GM21447 (cell line): ENCODE measurements at regions not wholly inside any gene's neighbourhood (a gene's known extent, or its start where the extent isn't known, plus 50 kb on each side); places are given as distances from the start of the nearest gene placed in this dataset.

ENCODE experiments used
- ATAC-seq: cut with Tn5 transposase; IDR thresholded peaks from one replicate; pipeline ENCODE4 v1.9.1; 2021; ENCODE audit not compliant: unreplicated experiment

DNA sequence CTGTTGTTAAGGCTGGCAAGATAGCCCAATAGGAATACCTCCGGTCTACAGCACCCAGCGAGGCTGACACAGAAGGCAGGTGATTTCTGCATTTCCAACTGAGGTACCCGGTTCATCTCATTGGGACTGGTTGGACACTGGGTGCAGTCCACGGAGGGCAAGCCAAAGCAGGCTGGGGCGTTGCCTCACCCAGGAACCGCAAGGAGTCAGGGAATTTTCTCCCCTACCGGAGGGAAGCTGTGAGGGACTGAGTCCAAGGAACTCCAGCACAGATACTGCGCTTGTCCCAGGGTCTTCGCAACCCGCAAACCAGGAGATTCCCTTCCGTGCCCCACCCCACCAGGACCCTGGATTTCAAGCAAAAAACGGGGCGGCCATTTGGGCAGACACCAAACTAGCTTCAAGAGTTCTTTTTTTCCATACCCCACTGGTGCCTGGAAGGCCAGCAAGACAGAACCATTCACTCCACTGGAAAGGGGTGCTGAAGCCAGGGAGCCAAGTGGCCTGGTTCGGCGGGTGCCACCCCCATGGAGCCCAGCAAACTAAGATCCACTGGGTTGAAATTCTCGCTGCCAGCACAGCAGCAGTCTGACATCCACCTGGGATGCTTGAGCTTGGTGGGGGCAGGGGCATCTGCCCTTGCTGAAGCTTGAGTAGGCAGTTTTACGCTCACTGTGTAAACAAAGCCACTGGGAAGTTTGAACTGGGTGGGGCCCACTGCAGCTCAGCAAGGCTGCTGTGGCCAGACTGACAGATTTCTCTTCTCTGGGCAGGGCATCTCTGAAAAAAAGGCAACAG, 647.2 kb downstream of the BNC2 start:
- no peak for ATAC-seq

DNA sequence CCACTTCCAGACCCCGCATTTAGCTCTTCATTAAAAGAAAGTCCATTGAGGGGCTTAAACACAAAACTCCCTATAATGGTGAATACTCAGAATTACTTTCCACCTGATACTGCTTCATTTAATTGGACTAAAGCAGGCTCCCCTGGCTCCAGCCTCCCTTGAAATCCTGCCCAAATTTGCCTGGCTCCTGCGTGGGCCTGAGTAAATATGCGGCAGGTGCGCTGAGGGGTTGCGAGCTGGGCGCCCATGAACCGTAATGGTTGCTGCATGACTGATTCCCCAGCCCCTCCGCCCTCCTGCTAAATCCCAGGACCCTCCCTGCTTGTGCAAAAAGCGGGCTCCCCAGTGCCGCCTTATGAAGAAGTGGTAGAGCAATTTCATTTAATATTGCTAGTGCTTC, 639.7 kb downstream of the BNC2 start:
- no peak for ATAC-seq

DNA sequence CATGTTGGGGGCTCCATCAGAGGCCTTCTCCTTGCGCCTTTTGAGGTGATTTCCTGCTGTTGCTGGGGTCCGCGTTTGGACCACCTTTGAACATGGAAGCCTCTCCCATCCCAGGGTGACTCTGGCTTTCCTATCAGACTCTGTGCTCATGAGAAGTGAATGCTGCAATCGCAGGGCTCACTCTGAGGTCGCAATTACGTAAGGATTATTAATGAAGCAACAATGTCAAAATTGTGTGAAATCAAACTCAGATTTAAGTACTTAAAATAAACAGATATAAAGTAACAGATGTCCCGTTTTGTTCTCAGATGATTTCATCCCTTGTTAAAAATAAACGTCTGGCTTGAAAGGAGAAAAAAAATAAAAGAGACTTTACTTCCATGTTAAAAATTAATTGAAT, 634.2 kb downstream of the BNC2 start:
- no peak for ATAC-seq

DNA sequence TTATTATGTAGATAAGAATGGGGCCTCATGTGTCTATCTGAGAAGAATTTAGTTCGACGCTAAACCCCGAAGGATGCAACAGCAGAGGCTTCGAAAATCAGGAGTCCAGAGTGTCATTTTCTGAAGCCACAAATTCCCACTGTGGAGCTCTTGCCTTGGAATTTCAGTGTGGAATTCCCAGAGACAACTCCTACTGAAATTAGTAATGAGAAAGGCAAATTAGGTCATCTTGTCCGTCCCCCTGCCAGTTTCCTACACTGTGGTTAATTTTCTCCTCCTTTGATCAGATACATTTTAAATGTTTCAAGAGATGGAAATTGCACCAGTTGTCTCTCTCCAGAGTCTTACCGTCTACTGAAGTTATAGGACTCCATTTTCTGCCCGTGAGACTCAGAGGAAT, 633.6 kb downstream of the BNC2 start:
- ATAC-seq: no peak

DNA sequence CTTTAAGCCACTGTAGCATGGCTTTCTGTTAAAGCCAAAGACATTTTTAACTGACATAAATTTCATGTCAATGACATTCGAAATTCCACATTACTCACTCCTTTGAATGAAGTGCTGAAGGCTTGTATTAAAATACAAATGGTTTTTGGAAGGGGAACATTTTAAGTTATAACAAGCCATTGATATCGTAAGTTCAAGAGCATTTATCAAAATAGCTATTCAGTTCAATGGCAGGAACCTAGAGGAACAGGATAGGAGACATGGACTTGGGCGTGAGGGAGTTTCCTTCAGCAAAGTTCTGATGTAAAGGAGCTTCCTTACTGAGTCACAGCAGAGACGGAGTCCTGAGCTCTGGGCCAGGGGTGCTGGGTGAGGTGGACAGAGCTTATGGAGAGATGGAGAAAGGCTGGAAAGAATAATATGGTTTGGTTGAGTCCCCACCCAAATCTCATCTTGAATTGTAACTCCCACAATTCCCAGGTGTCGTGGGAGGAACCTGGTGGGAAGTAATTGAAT, 631.8 kb downstream of the BNC2 start:
- no peak for ATAC-seq

DNA sequence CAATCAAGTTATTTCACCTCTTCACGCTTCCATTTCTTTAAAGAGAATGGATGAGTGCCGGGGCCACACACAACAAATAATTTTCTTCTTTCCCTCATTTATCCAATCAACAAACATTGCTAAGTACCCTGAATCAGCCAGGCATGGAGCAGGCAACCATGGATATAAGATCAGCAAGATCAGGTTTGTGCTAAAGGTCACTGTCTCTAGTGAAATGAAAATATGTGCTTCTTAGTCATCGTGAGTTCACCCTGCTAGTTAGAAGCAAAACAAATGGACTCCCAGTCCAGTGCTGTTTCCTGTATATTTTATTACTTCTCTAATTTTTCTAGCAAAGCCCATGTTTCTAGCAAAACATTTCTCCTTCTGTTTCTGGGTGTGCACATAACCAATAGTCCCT, 629.2 kb downstream of the BNC2 start:
- no peak for ATAC-seq

DNA sequence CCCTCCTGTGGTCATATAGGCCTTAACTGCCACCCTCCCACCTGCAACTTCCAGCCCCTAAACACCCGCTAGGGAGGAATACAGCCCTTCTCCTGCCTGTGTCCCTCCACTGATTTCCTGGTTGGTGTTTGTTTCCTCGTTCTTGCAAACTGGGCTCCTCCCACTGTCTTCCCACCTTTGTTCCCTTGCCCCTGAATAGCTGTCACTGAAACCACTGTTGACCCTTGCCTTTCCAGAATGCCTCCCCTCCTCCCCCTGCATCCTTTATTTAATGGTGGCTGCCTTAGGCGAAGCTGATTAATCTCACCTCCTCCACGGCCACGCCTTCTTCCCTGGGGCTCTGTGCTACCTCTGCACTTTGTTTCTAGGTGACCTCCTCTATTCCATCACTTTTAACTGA, 626.7 kb downstream of the BNC2 start:
- ATAC-seq: no peak

DNA sequence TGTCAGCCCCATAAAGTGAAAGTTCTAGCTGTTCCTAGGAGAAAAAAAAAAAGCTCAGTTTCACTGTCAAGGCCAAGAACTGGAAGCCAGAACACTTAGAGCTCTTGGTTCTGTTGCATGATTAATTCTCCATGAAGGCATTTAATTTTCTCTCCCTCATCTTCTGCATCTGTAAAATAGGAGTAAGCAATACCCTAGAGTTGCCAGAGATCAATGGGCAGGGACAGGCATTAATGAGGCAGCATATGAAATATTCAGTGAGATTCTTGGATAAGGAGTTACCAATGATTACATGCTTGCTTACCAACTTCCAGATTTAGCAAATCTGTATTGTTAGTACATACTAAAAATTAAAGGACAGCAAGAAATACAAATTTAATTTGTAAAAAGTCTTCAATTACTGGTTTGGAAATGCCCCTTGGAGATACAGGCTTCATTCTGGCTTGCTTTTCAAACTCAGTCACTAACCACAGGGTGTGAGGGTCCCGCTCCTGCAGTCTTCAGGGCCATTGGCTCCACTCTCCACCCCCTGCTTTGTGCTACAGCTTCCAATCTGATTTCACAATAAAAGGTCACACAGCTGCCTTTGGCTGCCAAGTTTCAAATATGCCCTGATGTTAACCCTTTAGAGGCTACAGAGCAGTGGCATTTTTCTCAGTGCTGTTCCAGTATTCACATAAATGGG, 624.6 kb downstream of the BNC2 start:
- no peak for ATAC-seq

DNA sequence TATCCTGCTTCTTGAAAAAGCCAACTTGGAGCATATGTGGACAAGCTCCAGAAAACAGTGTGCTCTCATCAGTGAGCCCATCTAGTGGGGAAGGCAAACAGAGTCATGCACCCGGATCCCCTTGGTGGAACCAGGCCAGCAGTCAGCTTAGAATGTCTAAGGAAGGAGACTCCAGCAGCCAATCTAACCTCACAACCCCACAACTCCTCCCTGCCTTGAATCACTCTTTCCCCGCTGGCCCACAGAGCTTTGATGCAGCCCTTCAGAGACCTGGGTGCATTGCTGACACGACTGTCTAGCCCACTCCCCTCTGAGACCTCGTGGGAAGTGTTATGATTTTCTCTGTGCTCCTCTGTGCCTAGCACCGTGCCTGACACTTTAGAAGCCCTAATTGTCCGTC, 623.7 kb downstream of the BNC2 start:
- no peak for ATAC-seq

DNA sequence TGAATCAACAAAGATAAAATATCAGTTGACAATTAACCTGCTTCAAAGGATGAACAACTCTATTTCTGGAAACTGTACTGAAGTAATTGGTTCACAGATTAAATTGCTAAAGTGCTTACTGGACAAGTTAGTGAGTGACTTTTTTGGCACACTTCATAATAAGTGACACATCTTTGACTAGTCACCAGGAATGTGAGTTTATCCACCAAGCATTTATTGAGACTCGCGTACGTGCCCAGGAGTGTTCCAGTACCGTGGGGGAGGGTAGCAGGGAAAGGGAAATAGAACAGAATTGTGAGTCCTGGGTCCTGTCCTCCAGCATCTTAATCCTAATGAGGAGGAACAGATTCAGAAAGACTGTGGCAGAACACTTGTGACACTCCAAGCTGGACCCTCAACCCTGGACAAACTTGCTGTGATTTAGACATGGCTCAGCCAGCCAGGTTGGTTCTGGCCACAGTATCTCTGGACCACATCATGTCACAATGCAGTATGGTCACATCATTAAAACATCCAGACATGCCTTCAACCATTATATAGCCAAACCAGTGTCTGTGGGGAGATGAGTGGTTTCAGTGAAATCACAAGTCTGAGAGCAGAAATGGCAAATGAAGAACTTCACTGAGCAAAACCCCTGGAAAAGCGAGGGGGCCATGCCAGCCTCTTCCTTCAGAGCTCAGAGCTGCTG, 623.1 kb downstream of the BNC2 start:
- ATAC-seq: no peak

DNA sequence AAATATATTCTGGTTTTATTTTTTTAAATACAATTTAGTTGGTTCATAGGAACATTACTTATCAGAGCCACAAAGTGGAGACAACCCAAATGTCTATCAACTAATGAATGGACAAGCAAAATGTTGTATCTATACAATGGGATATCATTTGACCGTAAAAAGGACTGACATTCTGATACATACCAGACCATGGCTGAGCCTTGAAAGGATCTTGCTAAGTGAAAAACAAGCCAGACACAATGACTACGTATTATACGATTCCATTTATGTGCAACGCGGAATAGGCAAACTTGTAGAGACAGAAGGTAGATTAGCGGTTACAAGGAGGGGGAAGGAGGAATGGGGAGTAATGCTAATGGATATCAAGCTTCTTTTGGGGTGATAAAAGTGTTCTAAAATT, 621.6 kb downstream of the BNC2 start:
- ATAC-seq: no peak

DNA sequence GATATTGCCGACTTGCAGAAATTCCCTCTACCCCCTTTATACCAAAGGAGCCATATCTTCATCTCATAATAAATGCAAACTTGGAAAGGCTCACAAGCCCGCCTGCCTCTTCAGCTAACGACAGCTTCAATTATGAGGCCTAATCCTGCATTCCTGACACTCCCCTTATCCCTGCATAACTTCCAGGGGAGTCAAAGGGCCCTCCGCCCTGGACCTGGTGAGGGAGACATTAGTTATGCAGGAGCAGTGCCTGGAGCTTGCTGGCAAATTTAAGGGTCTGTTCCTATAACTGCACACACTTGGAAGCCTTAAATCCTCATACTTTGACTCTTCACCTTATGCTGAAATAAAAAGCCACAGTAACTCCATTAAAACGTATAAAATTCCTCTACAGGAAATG, 617.9 kb downstream of the BNC2 start:
- ATAC-seq: no peak

DNA sequence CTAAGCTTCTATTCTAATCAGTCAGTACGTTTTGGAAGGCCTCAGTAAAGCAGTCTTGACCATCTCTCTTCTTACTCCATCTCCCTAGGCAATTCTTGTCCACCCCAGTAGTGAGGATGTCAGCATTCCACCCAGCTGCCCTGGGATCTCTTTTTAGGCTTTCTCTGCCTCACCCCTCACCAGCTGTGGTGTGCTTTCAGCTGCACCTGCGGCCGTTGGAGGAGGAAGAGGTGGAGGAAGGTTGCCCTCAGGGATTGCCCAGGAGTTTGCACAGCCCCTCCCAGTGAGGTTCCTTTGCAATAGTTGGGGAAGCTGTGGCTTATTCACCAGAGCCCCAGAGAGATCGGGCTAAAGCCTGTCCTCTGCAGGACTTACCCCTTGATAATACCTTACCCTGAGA, 615.8 kb downstream of the BNC2 start:
- no peak for ATAC-seq

DNA sequence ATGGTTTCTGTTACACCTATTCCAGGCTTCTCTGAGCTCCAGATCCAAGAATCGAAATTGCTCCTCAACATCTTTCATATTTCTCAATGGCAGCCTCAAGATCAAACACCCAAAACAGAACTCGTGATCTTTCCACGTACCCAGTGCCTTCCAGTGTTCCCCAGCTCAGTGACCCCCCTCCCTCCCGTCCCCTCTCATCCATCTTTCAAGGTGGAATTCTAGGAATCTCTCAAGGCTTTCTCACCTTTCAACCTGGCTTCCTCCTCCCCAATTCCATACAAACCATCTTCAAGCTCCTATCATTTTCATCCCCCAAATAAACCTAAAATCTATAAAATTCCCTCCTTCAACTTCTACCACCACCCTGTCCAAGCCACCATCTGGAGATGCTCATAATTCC, 615.3 kb downstream of the BNC2 start:
- ATAC-seq: no peak

DNA sequence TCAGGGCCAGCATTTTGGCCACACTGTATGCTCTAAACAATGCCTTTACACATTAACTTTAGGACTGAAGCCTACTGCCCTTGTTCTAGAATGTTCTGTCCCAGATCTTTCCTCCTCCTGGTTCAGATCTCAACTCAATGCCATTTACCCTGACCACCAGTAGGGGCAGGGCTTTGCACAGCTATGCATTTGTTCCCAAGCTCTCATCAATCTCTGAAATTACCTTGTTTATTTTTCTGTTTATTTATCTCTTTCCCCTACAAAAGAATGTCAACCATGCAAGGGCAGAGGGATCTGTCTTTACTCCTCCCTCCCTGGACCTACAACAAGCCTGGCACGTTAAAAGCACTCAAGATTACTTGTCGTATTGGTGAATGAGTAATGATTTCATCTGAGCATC, 612.9 kb downstream of the BNC2 start:
- no peak for ATAC-seq

DNA sequence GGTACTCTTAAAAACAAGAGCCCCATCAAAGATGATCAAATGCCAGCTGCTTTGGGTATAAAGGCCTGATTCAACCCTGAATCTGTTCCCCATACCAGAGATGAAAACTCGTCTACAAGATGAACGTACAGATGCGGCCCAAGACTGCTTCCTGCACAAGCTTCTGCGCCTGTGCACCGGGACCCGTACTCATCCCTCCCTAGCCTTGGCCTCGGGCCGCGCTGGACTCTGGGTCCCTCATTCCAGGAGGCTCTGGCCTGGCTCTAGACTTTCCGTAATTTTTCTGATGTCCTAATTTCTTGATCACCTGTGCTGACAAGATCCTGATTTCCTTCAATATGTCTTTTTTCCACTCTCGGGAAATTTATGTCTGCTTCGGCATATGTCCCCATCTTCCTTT, 612.3 kb downstream of the BNC2 start:
- ATAC-seq: no peak

DNA sequence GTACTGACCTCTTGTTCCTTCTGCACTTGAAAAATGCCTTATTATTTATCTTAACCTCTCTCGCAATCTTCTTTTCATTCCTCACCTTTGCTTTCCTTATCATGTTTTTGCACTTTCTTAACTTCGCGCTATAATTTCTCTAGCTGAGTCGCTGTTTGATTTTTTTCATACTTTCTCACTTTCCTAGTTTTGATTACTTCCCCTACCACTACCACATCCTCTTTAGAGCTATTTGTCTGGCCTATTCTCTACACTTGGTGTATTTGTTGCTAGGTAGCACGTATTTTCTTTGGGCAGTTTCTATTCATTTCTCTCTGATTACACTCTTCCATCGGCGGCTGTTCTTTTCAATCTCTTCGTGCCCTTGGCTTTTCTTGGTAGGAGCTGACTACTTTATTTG, 611.8 kb downstream of the BNC2 start:
- ATAC-seq: no peak

DNA sequence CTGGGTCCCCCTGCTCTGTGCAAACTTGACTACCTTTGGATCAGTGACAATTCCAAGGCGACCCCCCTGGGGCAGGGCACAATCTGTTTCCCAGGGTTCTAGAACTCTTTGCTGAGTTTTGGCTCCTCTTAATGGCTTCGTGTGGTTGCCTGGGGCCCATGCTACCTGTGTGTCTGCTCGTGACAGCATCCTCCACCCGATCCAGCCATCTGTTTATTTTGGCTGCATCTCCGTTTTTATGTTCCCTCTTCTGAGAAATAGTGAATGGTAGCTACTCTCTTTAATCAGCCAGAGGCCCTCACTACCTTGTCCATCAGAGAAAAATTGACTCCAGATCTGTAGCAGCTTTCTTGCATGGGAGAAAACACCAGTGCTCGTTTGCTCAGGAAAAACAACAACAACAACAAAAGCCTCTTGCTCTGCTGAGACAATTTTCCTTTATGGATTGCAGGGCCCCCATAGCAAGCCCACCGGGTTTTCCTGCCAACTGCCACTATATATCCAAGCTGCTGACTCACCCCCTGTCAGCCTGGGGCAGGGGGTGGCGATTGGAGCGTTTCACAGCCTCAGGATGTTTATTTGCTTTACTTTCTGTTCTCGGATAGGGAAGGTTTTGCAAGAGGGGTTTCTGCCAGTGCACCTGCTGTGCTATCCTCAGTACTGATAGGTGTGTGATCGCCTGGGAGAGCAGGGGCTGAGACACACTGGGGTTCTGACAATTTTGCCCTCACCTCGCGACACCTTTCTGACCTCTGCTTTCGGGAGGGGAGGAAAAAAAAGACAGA, 607.8 kb downstream of the BNC2 start:
- ATAC-seq: no peak

DNA sequence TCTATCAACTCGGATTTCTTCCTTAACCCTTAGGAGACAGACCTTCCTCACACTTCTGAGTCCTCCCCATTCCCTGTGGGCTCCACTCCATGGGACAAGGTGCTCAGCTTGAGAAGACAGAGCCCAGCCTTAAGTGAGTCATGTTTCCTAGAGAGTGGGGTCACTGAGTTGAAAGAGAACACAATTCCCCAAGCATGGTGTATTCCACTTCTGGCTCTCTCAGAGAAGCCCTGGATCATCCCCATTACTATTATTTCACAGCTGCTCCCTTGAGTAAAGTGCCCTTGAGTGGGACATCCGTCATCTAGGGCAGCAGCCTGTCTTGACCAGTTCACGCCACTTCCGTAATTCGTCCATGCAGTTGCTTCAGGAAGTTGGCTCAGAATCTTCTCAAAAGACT, 604.8 kb downstream of the BNC2 start:
- ATAC-seq: no peak

DNA sequence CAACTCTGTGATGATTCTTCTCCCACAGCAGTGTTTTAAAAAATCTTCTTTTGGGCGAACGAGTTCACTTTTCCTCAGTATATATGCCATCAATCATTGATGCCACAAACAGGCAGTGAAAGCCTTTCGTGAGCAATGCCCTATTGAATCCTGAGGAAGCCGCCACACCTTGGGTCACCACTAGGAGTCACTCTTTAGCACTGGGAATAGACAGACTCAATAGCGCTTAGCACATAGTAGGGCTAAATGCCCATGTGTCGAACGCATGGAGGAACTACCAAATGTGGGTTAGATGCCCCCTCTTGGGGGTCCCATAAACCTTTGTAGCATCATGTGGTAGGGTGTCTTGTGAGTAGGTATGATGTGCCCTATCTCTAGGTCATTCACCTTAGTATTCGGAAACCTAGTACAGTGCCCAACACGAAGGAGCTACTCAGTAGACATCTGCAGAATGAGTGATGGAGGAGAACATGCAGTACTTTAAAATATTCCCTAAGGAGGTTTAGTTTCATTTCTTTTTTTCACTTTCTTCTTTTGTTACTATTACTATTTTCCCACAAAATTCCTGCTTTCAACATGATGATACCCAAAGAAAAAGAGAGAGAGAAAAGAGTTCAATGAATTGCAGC, 603.7 kb downstream of the BNC2 start:
- ATAC-seq: no peak
